ENCODE measurements at regions not wholly inside any gene's neighbourhood (a gene's known extent, or its start where the extent isn't known, plus 50 kb on each side); places are given as distances from the start of the nearest gene placed in this dataset.

DNA sequence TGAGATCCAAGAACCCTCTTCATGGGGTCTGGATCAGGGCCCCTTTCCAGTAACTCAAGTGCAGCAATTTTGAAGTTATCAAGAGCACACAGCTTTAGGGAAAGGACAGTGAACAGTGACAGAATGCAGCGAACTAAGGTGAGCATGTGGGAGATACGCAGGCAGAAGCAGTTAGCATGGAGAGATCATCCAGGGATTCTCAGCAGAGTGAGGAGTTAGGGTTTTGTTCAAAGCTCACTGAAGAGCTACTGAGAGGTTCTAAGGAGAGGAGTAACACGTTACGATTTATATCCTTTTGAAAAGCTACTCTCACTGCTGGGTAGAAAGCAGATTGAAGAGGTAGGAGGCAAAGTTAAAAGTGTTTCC is 83.6 kb upstream of the MPP7 start:
- TF ChIP-seq ZFP3 (CRISPR knock-in tag; IDR thresholded peaks at IDR 0.05) (no peak), TOX (CRISPR knock-in tag; IDR thresholded peaks at IDR 0.05; ENCODE audit: borderline replicate concordance) (no peak), ZC3H10 (CRISPR knock-in tag; IDR thresholded peaks at IDR 0.05) (no peak), ESRRG (CRISPR knock-in tag; IDR thresholded peaks at IDR 0.05) (no peak), ZNF70 (CRISPR knock-in tag; IDR thresholded peaks at IDR 0.05) (no peak), RARB (CRISPR knock-in tag; IDR thresholded peaks at IDR 0.05) (no peak), PPARA (CRISPR knock-in tag; IDR thresholded peaks at IDR 0.05; ENCODE audit: borderline replicate concordance) (no peak), ZFP30 (CRISPR knock-in tag; IDR thresholded peaks at IDR 0.05) (no peak)
- TF ChIP-seq, protein P1, sequence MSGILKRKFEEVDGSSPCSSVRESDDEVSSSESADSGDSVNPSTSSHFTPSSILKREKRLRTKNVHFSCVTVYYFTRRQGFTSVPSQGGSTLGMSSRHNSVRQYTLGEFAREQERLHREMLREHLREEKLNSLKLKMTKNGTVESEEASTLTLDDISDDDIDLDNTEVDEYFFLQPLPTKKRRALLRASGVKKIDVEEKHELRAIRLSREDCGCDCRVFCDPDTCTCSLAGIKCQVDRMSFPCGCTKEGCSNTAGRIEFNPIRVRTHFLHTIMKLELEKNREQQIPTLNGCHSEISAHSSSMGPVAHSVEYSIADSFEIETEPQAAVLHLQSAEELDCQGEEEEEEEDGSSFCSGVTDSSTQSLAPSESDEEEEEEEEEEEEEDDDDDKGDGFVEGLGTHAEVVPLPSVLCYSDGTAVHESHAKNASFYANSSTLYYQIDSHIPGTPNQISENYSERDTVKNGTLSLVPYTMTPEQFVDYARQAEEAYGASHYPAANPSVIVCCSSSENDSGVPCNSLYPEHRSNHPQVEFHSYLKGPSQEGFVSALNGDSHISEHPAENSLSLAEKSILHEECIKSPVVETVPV (CRISPR knock-in tag; IDR thresholded peaks at IDR 0.05), result no peak
- TF ChIP-seq, protein P2, sequence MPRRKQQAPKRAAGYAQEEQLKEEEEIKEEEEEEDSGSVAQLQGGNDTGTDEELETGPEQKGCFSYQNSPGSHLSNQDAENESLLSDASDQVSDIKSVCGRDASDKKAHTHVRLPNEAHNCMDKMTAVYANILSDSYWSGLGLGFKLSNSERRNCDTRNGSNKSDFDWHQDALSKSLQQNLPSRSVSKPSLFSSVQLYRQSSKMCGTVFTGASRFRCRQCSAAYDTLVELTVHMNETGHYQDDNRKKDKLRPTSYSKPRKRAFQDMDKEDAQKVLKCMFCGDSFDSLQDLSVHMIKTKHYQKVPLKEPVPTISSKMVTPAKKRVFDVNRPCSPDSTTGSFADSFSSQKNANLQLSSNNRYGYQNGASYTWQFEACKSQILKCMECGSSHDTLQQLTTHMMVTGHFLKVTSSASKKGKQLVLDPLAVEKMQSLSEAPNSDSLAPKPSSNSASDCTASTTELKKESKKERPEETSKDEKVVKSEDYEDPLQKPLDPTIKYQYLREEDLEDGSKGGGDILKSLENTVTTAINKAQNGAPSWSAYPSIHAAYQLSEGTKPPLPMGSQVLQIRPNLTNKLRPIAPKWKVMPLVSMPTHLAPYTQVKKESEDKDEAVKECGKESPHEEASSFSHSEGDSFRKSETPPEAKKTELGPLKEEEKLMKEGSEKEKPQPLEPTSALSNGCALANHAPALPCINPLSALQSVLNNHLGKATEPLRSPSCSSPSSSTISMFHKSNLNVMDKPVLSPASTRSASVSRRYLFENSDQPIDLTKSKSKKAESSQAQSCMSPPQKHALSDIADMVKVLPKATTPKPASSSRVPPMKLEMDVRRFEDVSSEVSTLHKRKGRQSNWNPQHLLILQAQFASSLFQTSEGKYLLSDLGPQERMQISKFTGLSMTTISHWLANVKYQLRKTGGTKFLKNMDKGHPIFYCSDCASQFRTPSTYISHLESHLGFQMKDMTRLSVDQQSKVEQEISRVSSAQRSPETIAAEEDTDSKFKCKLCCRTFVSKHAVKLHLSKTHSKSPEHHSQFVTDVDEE (CRISPR knock-in tag; IDR thresholded peaks at IDR 0.05), result no peak
